ENCODE measurements at regions not wholly inside any gene's neighbourhood (a gene's known extent, or its start where the extent isn't known, plus 50 kb on each side); places are given as distances from the start of the nearest gene placed in this dataset.

GRCh38 chr14:51392416-51392815, 152.4 kb downstream of the TMX1 start:
- Mint-ChIP-seq H3K9me3 (no peaks in the 10 kb centered on the region), H3K27me3 (ENCODE audit: insufficient read depth, low read depth, poor library complexity) (no peaks in the 10 kb centered on the region), H3K36me3 (ENCODE audit: low read depth) (no peaks in the 10 kb centered on the region), H3K4me1 (peaks cover 12% of the 10 kb centered on the region), H3K27ac (no peak overlapping the region), H3K4me3 (no peak overlapping the region)
- no peak overlapping the region for H3K4me3 ChIP-seq
- no peak for ATAC-seq
- no peak overlapping the region for H3K4me2 ChIP-seq
- H3K27ac ChIP-seq (ENCODE audit: low read depth) = no peak overlapping the region
- H3K4me1 ChIP-seq (ENCODE audit: insufficient read depth) = peaks cover 15% of the 10 kb centered on the region
- no peaks in the 10 kb centered on the region for H3K79me2 ChIP-seq (replicated peaks; ENCODE audit: insufficient read depth)
- no peaks in the 10 kb centered on the region for H3K27me3 ChIP-seq (ENCODE audit: insufficient read depth)
- no peaks in the 10 kb centered on the region for H3K9me2 ChIP-seq (ENCODE audit: insufficient read depth)
- no peaks in the 10 kb centered on the region for H3K36me3 ChIP-seq (ENCODE audit: insufficient read depth)
- no peaks in the 10 kb centered on the region for H3F3A ChIP-seq (replicated peaks; ENCODE audit: low read depth)
- no peaks in the 10 kb centered on the region for H4K20me1 ChIP-seq (replicated peaks; ENCODE audit: insufficient read depth)
- no peak for DNase-seq (ENCODE audit: low spot score)
- H2AFZ ChIP-seq = no peak overlapping the region
- TF ChIP-seq ZNF114 (CRISPR knock-in tag; IDR thresholded peaks at IDR 0.05) (no peak), NANOG (IDR thresholded peaks at IDR 0.05; ENCODE audit: borderline replicate concordance) (no peak)

DNA sequence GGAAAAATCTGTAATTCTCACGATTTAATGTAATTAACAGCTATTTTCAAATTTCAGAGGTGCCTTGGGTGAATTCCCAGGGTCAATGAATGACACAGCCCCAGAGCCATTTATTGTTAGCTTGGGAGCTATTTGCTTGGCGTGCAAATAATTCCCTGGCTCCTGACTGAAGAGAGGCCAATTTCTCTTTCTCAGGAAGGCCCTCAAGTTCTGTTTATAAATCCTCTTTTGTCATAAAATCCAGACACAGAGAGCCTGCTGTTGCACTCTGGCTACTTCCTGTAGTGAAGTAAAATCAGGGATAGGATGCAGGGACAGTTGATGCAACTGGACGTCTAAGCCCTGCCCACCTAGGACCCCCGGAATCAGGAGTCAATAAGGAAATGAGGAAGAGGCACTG, 154.3 kb downstream of the TMX1 start:
- no peaks in the 10 kb centered on the region for H4K20me1 ChIP-seq (replicated peaks; ENCODE audit: insufficient read depth)
- Mint-ChIP-seq H3K27ac (no peak overlapping the region), H3K27me3 (ENCODE audit: insufficient read depth, low read depth, poor library complexity) (no peaks in the 10 kb centered on the region), H3K4me3 (no peak overlapping the region), H3K4me1 (peaks cover 12% of the 10 kb centered on the region), H3K9me3 (no peaks in the 10 kb centered on the region), H3K36me3 (ENCODE audit: low read depth) (no peaks in the 10 kb centered on the region)
- H3K4me3 ChIP-seq = no peak overlapping the region
- DNase-seq (ENCODE audit: low spot score) = no peak
- no peak for ATAC-seq
- no peak overlapping the region for H3K4me2 ChIP-seq
- no peaks in the 10 kb centered on the region for H3F3A ChIP-seq (replicated peaks; ENCODE audit: low read depth)
- no peaks in the 10 kb centered on the region for H3K9me2 ChIP-seq (ENCODE audit: insufficient read depth)
- peak overlapping the region; percentile 100 for H2AFZ ChIP-seq
- H3K79me2 ChIP-seq (replicated peaks; ENCODE audit: insufficient read depth) = no peaks in the 10 kb centered on the region
- no peak overlapping the region for H3K27ac ChIP-seq (ENCODE audit: low read depth)
- H3K27me3 ChIP-seq (ENCODE audit: insufficient read depth) = no peaks in the 10 kb centered on the region
- no peak for TF ChIP-seq NANOG (IDR thresholded peaks at IDR 0.05; ENCODE audit: borderline replicate concordance)
- TF ChIP-seq EZH2phosphoT487 (IDR thresholded peaks at IDR 0.05; ENCODE audit: unreplicated experiment) = no peak
- no peak for TF ChIP-seq STAT1 (IDR thresholded peaks at IDR 0.05; ENCODE audit: unreplicated experiment)
- no peak for TF ChIP-seq EZH2 (IDR thresholded peaks at IDR 0.05; ENCODE audit: low read depth, unreplicated experiment)
- no peak for TF ChIP-seq POLR2AphosphoS5 (IDR thresholded peaks at IDR 0.05; ENCODE audit: low read depth)
- TF ChIP-seq REST (IDR thresholded peaks at IDR 0.05; ENCODE audit: unreplicated experiment) = no peak
- H3K36me3 ChIP-seq (ENCODE audit: insufficient read depth) = no peaks in the 10 kb centered on the region
- peaks cover 15% of the 10 kb centered on the region for H3K4me1 ChIP-seq (ENCODE audit: insufficient read depth)

- H3K4me1 Mint-ChIP-seq = peaks cover 12% of the 10 kb centered on the region
- no peak overlapping the region for H3K27ac ChIP-seq (ENCODE audit: low read depth)
- no peak for DNase-seq (ENCODE audit: low spot score)
- TF ChIP-seq ETS1 (IDR thresholded peaks at IDR 0.05) (no peak), CREB1 (CRISPR knock-in tag; IDR thresholded peaks at IDR 0.05; ENCODE audit: low read depth) (no peak)
- ATAC-seq = no peak
- peak overlapping the region; percentile 100 for H2AFZ ChIP-seq
- H3K4me2 ChIP-seq = no peak overlapping the region
- H3K4me1 ChIP-seq (ENCODE audit: insufficient read depth) = peaks cover 15% of the 10 kb centered on the region
- no peaks in the 10 kb centered on the region for H4K20me1 ChIP-seq (replicated peaks; ENCODE audit: insufficient read depth)
- no peaks in the 10 kb centered on the region for H3K27me3 Mint-ChIP-seq (ENCODE audit: insufficient read depth, low read depth, poor library complexity)
- H3K9me2 ChIP-seq (ENCODE audit: insufficient read depth) = no peaks in the 10 kb centered on the region
- H3K4me3 ChIP-seq = no peak overlapping the region
- H3K9me3 Mint-ChIP-seq = no peaks in the 10 kb centered on the region
- H3K4me3 Mint-ChIP-seq = no peak overlapping the region
- H3K27ac Mint-ChIP-seq = no peak overlapping the region
- H3K36me3 Mint-ChIP-seq (ENCODE audit: low read depth) = no peaks in the 10 kb centered on the region
- H3F3A ChIP-seq (replicated peaks; ENCODE audit: low read depth) = no peaks in the 10 kb centered on the region
- H3K36me3 ChIP-seq (ENCODE audit: insufficient read depth) = no peaks in the 10 kb centered on the region
- no peaks in the 10 kb centered on the region for H3K27me3 ChIP-seq (ENCODE audit: insufficient read depth)
- H3K79me2 ChIP-seq (replicated peaks; ENCODE audit: insufficient read depth) = no peaks in the 10 kb centered on the region
Observed at GRCh38 chr14:51394804-51395203, 154.8 kb downstream of the TMX1 start.
